ENCODE measurements at regions not wholly inside any gene's neighbourhood (a gene's known extent, or its start where the extent isn't known, plus 50 kb on each side); places are given as distances from the start of the nearest gene placed in this dataset.

DNA sequence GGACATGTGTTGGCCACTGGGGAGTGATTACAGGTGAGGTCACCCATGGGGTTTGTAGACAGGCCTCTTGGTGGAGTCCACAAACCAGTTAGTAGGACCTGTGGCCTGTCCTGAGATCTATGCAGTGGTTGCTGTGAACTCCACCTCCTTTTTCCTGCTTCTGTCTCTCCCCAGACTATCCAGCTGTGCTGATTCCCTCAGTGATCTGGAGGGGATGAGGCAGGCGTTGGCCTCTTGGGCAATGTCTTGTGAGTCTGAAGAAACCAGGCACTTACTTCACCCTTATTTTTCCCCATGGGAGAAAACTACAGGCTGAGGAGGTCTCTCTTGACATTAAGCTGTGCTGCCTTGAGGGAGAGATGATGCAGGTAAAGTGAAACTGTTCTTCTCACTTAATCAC, 257.2 kb upstream of the PRICKLE1 start:
- Histone ChIP-seq H3K27ac (ENCODE audit: low read depth in 1 of 2, low read length in 2 of 2) (no peak overlapping the region), H3K4me3 (ENCODE audit: low read depth in 1 of 3, low read length in 3 of 3) (no peak overlapping the region), H3K4me1 (ENCODE audit: control insufficient read depth in 4 of 4, insufficient read depth in 4 of 4, low read length in 3 of 4) (no peaks in the 10 kb centered on the region), H3K9ac (ENCODE audit: low read depth in 1 of 2, low read length in 2 of 2) (no peak overlapping the region), H3K27me3 (ENCODE audit: control insufficient read depth in 4 of 4, insufficient read depth in 4 of 4, low read length in 3 of 4) (no peaks in the 10 kb centered on the region), H3K36me3 (ENCODE audit: control insufficient read depth in 4 of 4, insufficient read depth in 3 of 4, low read depth in 1 of 4, low read length in 3 of 4) (no peaks in the 10 kb centered on the region), H3K9me3 (ENCODE audit: control insufficient read depth in 4 of 4, low read length in 3 of 4) (peaks cover 0 to 2% (median 0%) of the 10 kb centered on the region in 4 donors)
- 60% methylated on average over 1 of the region's 1 CpG for WGBS
- DNase-seq (ENCODE audit: low spot score) = no peak
- TF ChIP-seq, protein P1, sequence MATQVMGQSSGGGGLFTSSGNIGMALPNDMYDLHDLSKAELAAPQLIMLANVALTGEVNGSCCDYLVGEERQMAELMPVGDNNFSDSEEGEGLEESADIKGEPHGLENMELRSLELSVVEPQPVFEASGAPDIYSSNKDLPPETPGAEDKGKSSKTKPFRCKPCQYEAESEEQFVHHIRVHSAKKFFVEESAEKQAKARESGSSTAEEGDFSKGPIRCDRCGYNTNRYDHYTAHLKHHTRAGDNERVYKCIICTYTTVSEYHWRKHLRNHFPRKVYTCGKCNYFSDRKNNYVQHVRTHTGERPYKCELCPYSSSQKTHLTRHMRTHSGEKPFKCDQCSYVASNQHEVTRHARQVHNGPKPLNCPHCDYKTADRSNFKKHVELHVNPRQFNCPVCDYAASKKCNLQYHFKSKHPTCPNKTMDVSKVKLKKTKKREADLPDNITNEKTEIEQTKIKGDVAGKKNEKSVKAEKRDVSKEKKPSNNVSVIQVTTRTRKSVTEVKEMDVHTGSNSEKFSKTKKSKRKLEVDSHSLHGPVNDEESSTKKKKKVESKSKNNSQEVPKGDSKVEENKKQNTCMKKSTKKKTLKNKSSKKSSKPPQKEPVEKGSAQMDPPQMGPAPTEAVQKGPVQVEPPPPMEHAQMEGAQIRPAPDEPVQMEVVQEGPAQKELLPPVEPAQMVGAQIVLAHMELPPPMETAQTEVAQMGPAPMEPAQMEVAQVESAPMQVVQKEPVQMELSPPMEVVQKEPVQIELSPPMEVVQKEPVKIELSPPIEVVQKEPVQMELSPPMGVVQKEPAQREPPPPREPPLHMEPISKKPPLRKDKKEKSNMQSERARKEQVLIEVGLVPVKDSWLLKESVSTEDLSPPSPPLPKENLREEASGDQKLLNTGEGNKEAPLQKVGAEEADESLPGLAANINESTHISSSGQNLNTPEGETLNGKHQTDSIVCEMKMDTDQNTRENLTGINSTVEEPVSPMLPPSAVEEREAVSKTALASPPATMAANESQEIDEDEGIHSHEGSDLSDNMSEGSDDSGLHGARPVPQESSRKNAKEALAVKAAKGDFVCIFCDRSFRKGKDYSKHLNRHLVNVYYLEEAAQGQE (IDR thresholded peaks at IDR 0.05) = no peak
- TF ChIP-seq FOXA2 (IDR thresholded peaks at IDR 0.05) (no peak), RXRA (IDR thresholded peaks at IDR 0.05) (no peak), YY1 (IDR thresholded peaks at IDR 0.05) (no peak), JUND (IDR thresholded peaks at IDR 0.05) (no peak), RAD21 (IDR thresholded peaks at IDR 0.05) (no peak), TAF1 (conservative IDR thresholded peaks at IDR 0.05) (no peak), EGR1 (IDR thresholded peaks at IDR 0.05; ENCODE audit: low read depth in 2 of 2) (no peak), FOXA1 (IDR thresholded peaks at IDR 0.05) (no peak)
- TF ChIP-seq, protein P2, sequence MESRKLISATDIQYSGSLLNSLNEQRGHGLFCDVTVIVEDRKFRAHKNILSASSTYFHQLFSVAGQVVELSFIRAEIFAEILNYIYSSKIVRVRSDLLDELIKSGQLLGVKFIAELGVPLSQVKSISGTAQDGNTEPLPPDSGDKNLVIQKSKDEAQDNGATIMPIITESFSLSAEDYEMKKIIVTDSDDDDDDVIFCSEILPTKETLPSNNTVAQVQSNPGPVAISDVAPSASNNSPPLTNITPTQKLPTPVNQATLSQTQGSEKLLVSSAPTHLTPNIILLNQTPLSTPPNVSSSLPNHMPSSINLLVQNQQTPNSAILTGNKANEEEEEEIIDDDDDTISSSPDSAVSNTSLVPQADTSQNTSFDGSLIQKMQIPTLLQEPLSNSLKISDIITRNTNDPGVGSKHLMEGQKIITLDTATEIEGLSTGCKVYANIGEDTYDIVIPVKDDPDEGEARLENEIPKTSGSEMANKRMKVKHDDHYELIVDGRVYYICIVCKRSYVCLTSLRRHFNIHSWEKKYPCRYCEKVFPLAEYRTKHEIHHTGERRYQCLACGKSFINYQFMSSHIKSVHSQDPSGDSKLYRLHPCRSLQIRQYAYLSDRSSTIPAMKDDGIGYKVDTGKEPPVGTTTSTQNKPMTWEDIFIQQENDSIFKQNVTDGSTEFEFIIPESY (IDR thresholded peaks at IDR 0.05) = no peak

DNA sequence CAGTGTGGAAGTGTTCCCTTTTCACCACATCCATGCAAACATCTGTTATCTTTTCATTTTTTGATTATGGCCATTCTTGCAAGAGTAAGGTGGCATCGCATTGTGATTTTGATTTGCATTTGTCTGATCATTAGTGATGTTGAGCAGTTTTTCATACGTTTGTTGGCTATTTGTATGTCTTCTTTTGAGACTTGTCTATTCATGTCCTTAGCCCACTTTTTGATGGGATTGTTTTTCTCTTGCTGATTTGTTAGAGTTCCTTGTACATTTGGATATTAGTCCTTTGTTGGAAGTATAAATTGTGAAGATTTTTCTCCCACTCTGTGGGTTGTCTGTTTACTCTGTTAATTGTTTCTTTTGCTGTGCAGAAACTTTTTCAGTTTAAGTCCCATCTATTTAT, 244.5 kb upstream of the PRICKLE1 start:
- Histone ChIP-seq H3K4me1 (ENCODE audit: control insufficient read depth in 4 of 4, insufficient read depth in 4 of 4, low read length in 3 of 4) (no peaks in the 10 kb centered on the region), H3K36me3 (ENCODE audit: control insufficient read depth in 4 of 4, insufficient read depth in 3 of 4, low read depth in 1 of 4, low read length in 3 of 4) (no peaks in the 10 kb centered on the region), H3K4me3 (ENCODE audit: low read depth in 1 of 3, low read length in 3 of 3) (no peak overlapping the region), H3K27me3 (ENCODE audit: control insufficient read depth in 4 of 4, insufficient read depth in 4 of 4, low read length in 3 of 4) (no peaks in the 10 kb centered on the region), H3K9ac (ENCODE audit: low read depth in 1 of 2, low read length in 2 of 2) (no peak overlapping the region), H3K9me3 (ENCODE audit: control insufficient read depth in 4 of 4, low read length in 3 of 4) (no peaks in the 10 kb centered on the region), H3K27ac (ENCODE audit: low read depth in 1 of 2, low read length in 2 of 2) (no peak overlapping the region)
- DNase-seq (ENCODE audit: low spot score) = no peak
- TF ChIP-seq GABPA (IDR thresholded peaks at IDR 0.05 in 1 of 2, conservative IDR thresholded peaks at IDR 0.05 in 1 of 2) (no peak), FOXA2 (IDR thresholded peaks at IDR 0.05) (no peak), EGR1 (IDR thresholded peaks at IDR 0.05; ENCODE audit: low read depth in 2 of 2) (no peak), FOXA1 (IDR thresholded peaks at IDR 0.05) (no peak), NR2F2 (IDR thresholded peaks at IDR 0.05) (no peak), YY1 (IDR thresholded peaks at IDR 0.05) (no peak), RAD21 (IDR thresholded peaks at IDR 0.05) (no peak), SP1 (IDR thresholded peaks at IDR 0.05) (no peak), HNF4G (IDR thresholded peaks at IDR 0.05) (no peak), TAF1 (conservative IDR thresholded peaks at IDR 0.05) (no peak), RXRA (IDR thresholded peaks at IDR 0.05) (no peak)
- TF ChIP-seq, protein P1 (IDR thresholded peaks at IDR 0.05) = no peak
- TF ChIP-seq, protein P3, sequence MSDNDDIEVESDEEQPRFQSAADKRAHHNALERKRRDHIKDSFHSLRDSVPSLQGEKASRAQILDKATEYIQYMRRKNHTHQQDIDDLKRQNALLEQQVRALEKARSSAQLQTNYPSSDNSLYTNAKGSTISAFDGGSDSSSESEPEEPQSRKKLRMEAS (IDR thresholded peaks at IDR 0.05) = no peak
- TF ChIP-seq, protein P4, sequence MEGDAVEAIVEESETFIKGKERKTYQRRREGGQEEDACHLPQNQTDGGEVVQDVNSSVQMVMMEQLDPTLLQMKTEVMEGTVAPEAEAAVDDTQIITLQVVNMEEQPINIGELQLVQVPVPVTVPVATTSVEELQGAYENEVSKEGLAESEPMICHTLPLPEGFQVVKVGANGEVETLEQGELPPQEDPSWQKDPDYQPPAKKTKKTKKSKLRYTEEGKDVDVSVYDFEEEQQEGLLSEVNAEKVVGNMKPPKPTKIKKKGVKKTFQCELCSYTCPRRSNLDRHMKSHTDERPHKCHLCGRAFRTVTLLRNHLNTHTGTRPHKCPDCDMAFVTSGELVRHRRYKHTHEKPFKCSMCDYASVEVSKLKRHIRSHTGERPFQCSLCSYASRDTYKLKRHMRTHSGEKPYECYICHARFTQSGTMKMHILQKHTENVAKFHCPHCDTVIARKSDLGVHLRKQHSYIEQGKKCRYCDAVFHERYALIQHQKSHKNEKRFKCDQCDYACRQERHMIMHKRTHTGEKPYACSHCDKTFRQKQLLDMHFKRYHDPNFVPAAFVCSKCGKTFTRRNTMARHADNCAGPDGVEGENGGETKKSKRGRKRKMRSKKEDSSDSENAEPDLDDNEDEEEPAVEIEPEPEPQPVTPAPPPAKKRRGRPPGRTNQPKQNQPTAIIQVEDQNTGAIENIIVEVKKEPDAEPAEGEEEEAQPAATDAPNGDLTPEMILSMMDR (IDR thresholded peaks at IDR 0.05; ENCODE audit: low read depth, low read length, missing input control) = no peak
- WGBS = 84% methylated on average over 2 of the region's 2 CpGs

Measured in liver (tissue), 8 donors.